ENCODE measurements at regions not wholly inside any gene's neighbourhood (a gene's known extent, or its start where the extent isn't known, plus 50 kb on each side); places are given as distances from the start of the nearest gene placed in this dataset.

GRCh38 chr2:199603721-199604291, 146.1 kb upstream of the SATB2 start:
- ATAC-seq (no peak), DNase-seq (no peak)
- H3K27me3 ChIP-seq, result no peaks in the 10 kb centered on the region
- H3K27ac ChIP-seq, result no peak overlapping the region
- intact Hi-C loops (cut with DNase I; ENCODE audit: low total_unique reads) (no loop called here), in situ Hi-C loops (cut with MboI; ENCODE audit: low sequenced_read_pairs in 4 of 4) (no loop called here)
- no peak for TF ChIP-seq POLR2A (IDR thresholded peaks at IDR 0.05)
- no peak for TF ChIP-seq CTCF (IDR thresholded peaks at IDR 0.05 in 4 of 5, conservative IDR thresholded peaks at IDR 0.05 in 1 of 5)
- H3K4me3 ChIP-seq, result no peak overlapping the region
- no peaks in the 10 kb centered on the region for H3K36me3 ChIP-seq
- no peaks in the 10 kb centered on the region for H3K9me3 ChIP-seq
- H3K4me1 ChIP-seq, result no peaks in the 10 kb centered on the region

- DNase-seq (no peak), ATAC-seq (no peak)
- intact Hi-C loops (cut with DNase I; ENCODE audit: low total_unique reads), result no loop called here
- TF ChIP-seq POLR2A (IDR thresholded peaks at IDR 0.05) (no peak), CTCF (IDR thresholded peaks at IDR 0.05 in 4 of 5, conservative IDR thresholded peaks at IDR 0.05 in 1 of 5) (no peak)
- Histone ChIP-seq H3K4me3 (no peak overlapping the region), H3K4me1 (no peaks in the 10 kb centered on the region), H3K36me3 (no peaks in the 10 kb centered on the region), H3K27ac (no peak overlapping the region), H3K9me3 (no peaks in the 10 kb centered on the region), H3K27me3 (no peaks in the 10 kb centered on the region)
- in situ Hi-C loops (cut with MboI; ENCODE audit: low sequenced_read_pairs in 4 of 4), result no loop called here
Observed at GRCh38 chr2:199602896-199603717, 145.4 kb upstream of the SATB2 start.

- TF ChIP-seq POLR2A (IDR thresholded peaks at IDR 0.05), result no peak
- no peak for TF ChIP-seq CTCF (IDR thresholded peaks at IDR 0.05 in 4 of 5, conservative IDR thresholded peaks at IDR 0.05 in 1 of 5)
- H3K4me3 ChIP-seq, result no peak overlapping the region
- ATAC-seq (no peak), DNase-seq (no peak)
- H3K36me3 ChIP-seq, result no peaks in the 10 kb centered on the region
- no peaks in the 10 kb centered on the region for H3K4me1 ChIP-seq
- in situ Hi-C loops (cut with MboI; ENCODE audit: low sequenced_read_pairs in 4 of 4) (no loop called here), intact Hi-C loops (cut with DNase I; ENCODE audit: low total_unique reads) (no loop called here)
- no peaks in the 10 kb centered on the region for H3K9me3 ChIP-seq
- no peak overlapping the region for H3K27ac ChIP-seq
- H3K27me3 ChIP-seq, result no peaks in the 10 kb centered on the region
Observed at GRCh38 chr2:199602271-199602895, 144.6 kb upstream of the SATB2 start.

GRCh38 chr2:199596549-199596948, 138.8 kb upstream of the SATB2 start:
- Histone ChIP-seq H3K4me3 (no peak overlapping the region), H3K4me1 (no peaks in the 10 kb centered on the region), H3K27ac (no peak overlapping the region), H3K36me3 (no peaks in the 10 kb centered on the region), H3K27me3 (no peaks in the 10 kb centered on the region), H3K9me3 (no peaks in the 10 kb centered on the region)
- in situ Hi-C loops (cut with MboI; ENCODE audit: low sequenced_read_pairs in 4 of 4) (no loop called here), intact Hi-C loops (cut with DNase I; ENCODE audit: low total_unique reads) (no loop called here)
- ATAC-seq (no peak), DNase-seq (no peak)
- TF ChIP-seq POLR2A (IDR thresholded peaks at IDR 0.05) (no peak), CTCF (IDR thresholded peaks at IDR 0.05 in 4 of 5, conservative IDR thresholded peaks at IDR 0.05 in 1 of 5) (no peak)
